ENCODE measurements at regions not wholly inside any gene's neighbourhood (a gene's known extent, or its start where the extent isn't known, plus 50 kb on each side); places are given as distances from the start of the nearest gene placed in this dataset.
A peak's percentile ranks its signal among the peaks of the same experiment; 100 is the strongest.

DNA sequence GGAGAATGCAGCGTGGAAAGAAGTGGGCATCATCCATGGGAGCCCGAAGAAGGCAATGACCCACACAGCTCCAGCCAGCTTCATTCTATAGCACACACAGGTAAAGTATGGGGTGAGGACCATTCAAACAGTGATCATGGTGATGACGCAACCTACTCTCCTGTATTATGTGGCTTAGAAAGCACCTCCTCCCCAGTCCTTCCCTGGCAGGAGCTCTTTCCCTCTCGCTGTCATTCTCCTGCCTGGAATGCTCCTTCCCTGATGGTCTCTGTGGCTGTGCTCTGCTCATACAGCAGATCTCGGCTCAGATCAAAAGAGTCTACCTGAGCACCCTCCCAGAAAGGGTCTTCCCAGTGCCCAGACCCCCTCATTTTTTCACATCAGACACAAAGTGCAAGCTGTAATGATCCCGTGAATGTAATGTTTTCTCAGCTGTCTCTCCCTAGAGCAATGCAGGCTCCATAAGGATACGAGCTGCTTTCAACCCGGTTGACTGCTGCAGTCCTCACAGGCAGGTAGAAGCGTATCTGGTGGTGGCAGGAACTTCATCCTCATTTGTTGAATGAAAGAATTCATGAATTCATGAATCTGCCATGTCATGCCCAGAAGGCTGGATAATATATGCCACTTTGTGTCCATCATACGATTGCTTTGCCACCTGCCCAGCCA lies 248.8 kb downstream of the HS3ST3A1 start:
- no peaks in the 10 kb centered on the region for H3K4me1 ChIP-seq (replicated peaks in 1 of 2)
- intact Hi-C loops (cut with DNase I) = no loop called here
- DNase-seq = no peak
- 82 to 90% (median 84%) methylated on average over 9 to 10 of the region's 10 CpGs for WGBS, 4 donors
- H3K27ac ChIP-seq = no peak overlapping the region
- H3K36me3 ChIP-seq (replicated peaks in 1 of 2) = no peaks in the 10 kb centered on the region
- H3K4me3 ChIP-seq = no peak overlapping the region
- no peaks in the 10 kb centered on the region for H3K27me3 ChIP-seq
- no peaks in the 10 kb centered on the region for H3K9me3 ChIP-seq (replicated peaks in 1 of 3)
- no peak for TF ChIP-seq CTCF (IDR thresholded peaks at IDR 0.05)
- TF ChIP-seq POLR2A (IDR thresholded peaks at IDR 0.05) = no peak

DNA sequence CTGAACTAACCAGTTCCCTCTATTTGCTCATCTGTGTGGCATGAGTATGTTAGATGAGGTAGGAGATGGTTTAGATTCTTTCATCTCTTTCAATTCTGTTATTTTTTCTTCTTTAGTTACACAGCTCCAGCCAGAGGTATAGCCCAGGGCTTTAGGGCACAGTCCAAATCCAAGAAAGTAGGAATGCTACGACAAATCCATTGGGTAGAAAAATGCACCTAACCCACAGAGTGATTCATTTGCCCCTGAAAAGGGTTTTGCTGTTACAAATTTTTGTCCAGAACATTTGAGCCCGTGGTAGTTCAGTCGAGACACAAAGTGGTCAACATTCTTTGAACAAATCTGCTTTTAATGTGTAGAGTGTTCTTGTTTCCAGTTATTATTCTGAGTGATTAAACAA lies 250.7 kb downstream of the HS3ST3A1 start:
- Histone ChIP-seq H3K4me3 (no peak overlapping the region), H3K27ac (no peak overlapping the region), H3K36me3 (replicated peaks in 1 of 2) (no peaks in the 10 kb centered on the region), H3K4me1 (replicated peaks in 1 of 2) (no peaks in the 10 kb centered on the region), H3K27me3 (no peaks in the 10 kb centered on the region), H3K9me3 (replicated peaks in 1 of 3) (no peaks in the 10 kb centered on the region)
- 76 to 96% (median 91%) methylated on average over 3 of the region's 3 CpGs for WGBS, 4 donors
- intact Hi-C loops (cut with DNase I) = no loop called here
- no peak for DNase-seq
- TF ChIP-seq POLR2A (IDR thresholded peaks at IDR 0.05) = no peak
- TF ChIP-seq CTCF (IDR thresholded peaks at IDR 0.05) = no peak

GRCh38 chr17:13350466-13350865 lies 251.3 kb downstream of the HS3ST3A1 start:
- Histone ChIP-seq H3K4me3 (no peak overlapping the region), H3K4me1 (replicated peaks in 1 of 2) (no peaks in the 10 kb centered on the region), H3K27me3 (no peaks in the 10 kb centered on the region), H3K9me3 (replicated peaks in 1 of 3) (no peaks in the 10 kb centered on the region), H3K36me3 (replicated peaks in 1 of 2) (no peaks in the 10 kb centered on the region), H3K27ac (no peak overlapping the region)
- WGBS, 4 donors = 91 to 93% (median 92%) methylated on average over 7 to 9 of the region's 9 CpGs
- DNase-seq = no peak
- TF ChIP-seq CTCF (IDR thresholded peaks at IDR 0.05) (no peak), POLR2A (IDR thresholded peaks at IDR 0.05) (no peak)
- intact Hi-C loops (cut with DNase I) = no loop called here

GRCh38 chr17:13346996-13347762 lies 254.6 kb downstream of the HS3ST3A1 start:
- DNase-seq = peak in 5 of 7 donors; percentile 28 to 75 (median 31)
- TF ChIP-seq CTCF (IDR thresholded peaks at IDR 0.05) = no peak
- TF ChIP-seq POLR2A (IDR thresholded peaks at IDR 0.05) = no peak
- no peak overlapping the region for H3K27ac ChIP-seq
- intact Hi-C loops (cut with DNase I) = no loop called here
- H3K4me1 ChIP-seq (replicated peaks in 1 of 2) = no peaks in the 10 kb centered on the region
- H3K36me3 ChIP-seq (replicated peaks in 1 of 2) = no peaks in the 10 kb centered on the region
- WGBS, 4 donors = 73 to 80% (median 79%) methylated on average over 10 of the region's 10 CpGs
- no peak overlapping the region for H3K4me3 ChIP-seq
- H3K27me3 ChIP-seq = no peaks in the 10 kb centered on the region
- no peaks in the 10 kb centered on the region for H3K9me3 ChIP-seq (replicated peaks in 1 of 3)
